H9 (cell line): ENCODE measurements at regions not wholly inside any gene's neighbourhood (a gene's known extent, or its start where the extent isn't known, plus 50 kb on each side); places are given as distances from the start of the nearest gene placed in this dataset.

ENCODE experiments used
- DNase-seq: peaks from one replicate; pipeline ENCODE4 v3.0.0-alpha.2; 2017
- H2AFZ ChIP-seq: one replicate; pipeline ENCODE4 v1.6.1; 2013; ENCODE audit warnings: mild to moderate bottlenecking, low read length, control low read depth, moderate library complexity
- H2AK5ac ChIP-seq: 2 replicates; pipeline ENCODE4 v1.6.1; 2013; ENCODE audit warnings: low read length, control low read depth, mixed read lengths; ENCODE audit not compliant: insufficient read length
- H2BK120ac ChIP-seq: one replicate; pipeline ENCODE4 v1.6.1; 2013; ENCODE audit warnings: low read depth, mild to moderate bottlenecking, low read length, control low read depth, inconsistent platforms; ENCODE audit not compliant: poor library complexity, severe bottlenecking
- H2BK12ac ChIP-seq: 2 replicates; pipeline ENCODE4 v1.6.1; 2013; ENCODE audit warnings: low read length, control low read depth, mixed read lengths, low read depth; ENCODE audit not compliant: insufficient read length
- H2BK15ac ChIP-seq: 2 replicates; pipeline ENCODE4 v1.6.1; 2013; ENCODE audit warnings: low read depth, low read length, control low read depth
- H2BK20ac ChIP-seq: one replicate; pipeline ENCODE4 v1.6.1; 2013; ENCODE audit warnings: low read depth, mild to moderate bottlenecking, low read length, control low read depth, inconsistent platforms; ENCODE audit not compliant: poor library complexity, severe bottlenecking
- H2BK5ac ChIP-seq: 2 replicates; pipeline ENCODE4 v1.6.1; 2013; ENCODE audit warnings: low read length, control low read depth, mixed read lengths; ENCODE audit not compliant: insufficient read length
- H3K14ac ChIP-seq: 2 replicates; pipeline ENCODE4 v1.6.1; 2013; ENCODE audit warnings: low read length, control low read depth; ENCODE audit not compliant: insufficient read depth
- H3K18ac ChIP-seq: 2 replicates; pipeline ENCODE4 v1.6.1; 2013; ENCODE audit warnings: low read depth, mild to moderate bottlenecking, mixed read lengths, low read length, control low read depth; ENCODE audit not compliant: insufficient read length
- H3K23ac ChIP-seq: 2 replicates; pipeline ENCODE4 v1.6.1; 2013; ENCODE audit warnings: low read length, control low read depth, mixed read lengths, low read depth; ENCODE audit not compliant: insufficient read length
- H3K23me2 ChIP-seq: 2 replicates; pipeline ENCODE4 v1.6.1; 2013; ENCODE audit warnings: low read depth, mild to moderate bottlenecking, mixed read lengths, low read length, control low read depth; ENCODE audit not compliant: insufficient read length, poor library complexity, severe bottlenecking
- H3K27ac ChIP-seq: 2 replicates; pipeline ENCODE4 v1.5.1; 2013; ENCODE audit warnings: low read length, control low read depth, mixed read lengths, low read depth; ENCODE audit not compliant: insufficient read length
- H3K27me3 ChIP-seq: 2 replicates; pipeline ENCODE4 v1.6.1; 2013; ENCODE audit warnings: low read length, control low read depth, inconsistent platforms; ENCODE audit not compliant: insufficient read depth
- H3K4ac ChIP-seq: 2 replicates; pipeline ENCODE4 v1.6.1; 2013; ENCODE audit warnings: low read depth, mild to moderate bottlenecking, control low read depth, inconsistent platforms, low read length, moderate library complexity
- H3K4me1 ChIP-seq: 2 replicates; pipeline ENCODE4 v1.6.1; 2013; ENCODE audit warnings: low read length, control low read depth, inconsistent platforms; ENCODE audit not compliant: insufficient read depth
- H3K4me2 ChIP-seq: 2 replicates; pipeline ENCODE4 v1.6.1; 2013; ENCODE audit warnings: low read length, control low read depth, mixed read lengths; ENCODE audit not compliant: insufficient read length, insufficient read depth
- H3K56ac ChIP-seq: 2 replicates; pipeline ENCODE4 v1.6.1; 2013; ENCODE audit warnings: low read depth, mild to moderate bottlenecking, mixed read lengths, low read length, control low read depth; ENCODE audit not compliant: insufficient read length
- H3K79me1 ChIP-seq: 2 replicates; pipeline ENCODE4 v1.6.1; 2013; ENCODE audit warnings: low read depth, mild to moderate bottlenecking, moderate library complexity, low read length, control low read depth, inconsistent platforms; ENCODE audit not compliant: insufficient read depth, poor library complexity, severe bottlenecking
- H3K79me2 ChIP-seq: 2 replicates; pipeline ENCODE4 v1.6.1; 2013; ENCODE audit warnings: low read length, control low read depth, inconsistent platforms; ENCODE audit not compliant: insufficient read depth
- H3K9ac ChIP-seq: 2 replicates; pipeline ENCODE4 v1.6.1; 2013; ENCODE audit warnings: low read length, control low read depth, mixed read lengths; ENCODE audit not compliant: insufficient read length; ENCODE audit errors: extremely low read depth
- H3K9me3 ChIP-seq: one replicate; pipeline ENCODE4 v1.6.1; 2013; ENCODE audit warnings: low read depth, low read length, inconsistent platforms; ENCODE audit not compliant: control insufficient read depth
- H3T11ph ChIP-seq: one replicate; pipeline ENCODE4 v1.6.1; 2013; ENCODE audit warnings: mild to moderate bottlenecking, low read length, control low read depth, inconsistent platforms
- H4K20me1 ChIP-seq: one replicate; pipeline ENCODE4 v1.6.1; 2013; ENCODE audit not compliant: control insufficient read depth, insufficient read length, insufficient read depth
- H4K5ac ChIP-seq: 2 replicates; pipeline ENCODE4 v1.6.1; 2013; ENCODE audit warnings: low read depth, mild to moderate bottlenecking, mixed read lengths, low read length, control low read depth; ENCODE audit not compliant: insufficient read length
- H4K8ac ChIP-seq: replicated peaks from 2 replicates; pipeline ENCODE4 v1.6.1; 2013; ENCODE audit warnings: low read length, control low read depth, mixed read lengths, low read depth; ENCODE audit not compliant: insufficient read length
- H4K91ac ChIP-seq: 2 replicates; pipeline ENCODE4 v1.6.1; 2013; ENCODE audit warnings: low read depth, mild to moderate bottlenecking, moderate library complexity, mixed read lengths, low read length, control low read depth; ENCODE audit not compliant: insufficient read length
- H3K27ac Mint-ChIP-seq, 3 experiments: 2 replicates in 2 of 3; 3 replicates in 1 of 3; pipeline ENCODE4 v1.8.0; 2020 to 2021; ENCODE audit warnings: mixed read lengths in 3 of 3, mild to moderate bottlenecking in 1 of 3, moderate library complexity in 1 of 3
- H3K27me3 Mint-ChIP-seq: 2 replicates; pipeline ENCODE4 v1.8.0; 2021; ENCODE audit warnings: low read depth, mild to moderate bottlenecking, moderate library complexity, mixed read lengths
- H3K36me3 Mint-ChIP-seq, 3 experiments: 2 replicates in 2 of 3; 3 replicates in 1 of 3; pipeline ENCODE4 v1.8.0; 2020 to 2021; ENCODE audit warnings: low read depth in 3 of 3, mixed read lengths in 3 of 3; ENCODE audit not compliant: insufficient read depth in 1 of 3
- H3K4me1 Mint-ChIP-seq, 2 experiments: 2 replicates each; pipeline ENCODE4 v1.8.0; 2020; ENCODE audit warnings: mixed read lengths in 2 of 2
- H3K4me3 Mint-ChIP-seq, 2 experiments: 2 replicates in 1 of 2; 3 replicates in 1 of 2; pipeline ENCODE4 v1.8.0; 2020 to 2021; ENCODE audit warnings: mild to moderate bottlenecking in 2 of 2, mixed read lengths in 2 of 2, moderate library complexity in 1 of 2
- H3K9me3 Mint-ChIP-seq, 2 experiments: 2 replicates in 1 of 2; 3 replicates in 1 of 2; pipeline ENCODE4 v1.8.0; 2020; ENCODE audit warnings: mild to moderate bottlenecking in 2 of 2, mixed read lengths in 2 of 2, moderate library complexity in 1 of 2
- WGBS: extraction: QIAGEN DNeasy Blood & Tissue Kit; methylation state at CpG from one replicate; pipeline ENCODE4 v1.1.7; 2013; ENCODE audit warnings: missing lambda C conversion rate, low lambda C conversion rate, mixed read lengths; ENCODE audit not compliant: insufficient read length; ENCODE audit errors: extremely low coverage; 5-methylcytosine and 5-hydroxymethylcytosine counted together
- TF ChIP-seq, protein P1 (sequence below): fragments of 200-600 bp; sonication (generic); conservative IDR thresholded peaks from 3 replicates; pipeline ENCODE4 v1.8.0; 2021; ENCODE audit warnings: antibody characterized with exemption, mild to moderate bottlenecking

- Histone ChIP-seq H4K91ac (no peak overlapping the region), H2BK120ac (no peak overlapping the region), H4K20me1 (no peaks in the 10 kb centered on the region), H3K9me3 (no peaks in the 10 kb centered on the region), H3K9ac (no peak overlapping the region), H3K27me3 (no peaks in the 10 kb centered on the region; the same call in 1 of the 2 replicates), H2BK12ac (no peak overlapping the region), H2BK15ac (no peak overlapping the region), H2AFZ (no peak overlapping the region), H3K4me1 (peaks cover 3% of the 10 kb centered on the region; the same call in 1 of the 2 replicates), H2AK5ac (no peak overlapping the region), H3K27ac (no peak overlapping the region), H4K8ac (no peak overlapping the region), H4K5ac (no peak overlapping the region), H3K14ac (no peak overlapping the region), H3K56ac (no peak overlapping the region), H2BK20ac (no peak overlapping the region), H3K18ac (no peak overlapping the region), H3K23me2 (no peaks in the 10 kb centered on the region), H3K4ac (no peak overlapping the region), H2BK5ac (no peak overlapping the region), H3K4me2 (no peak overlapping the region), H3T11ph (no peak overlapping the region), H3K79me1 (no peaks in the 10 kb centered on the region), H3K79me2 (no peaks in the 10 kb centered on the region), H3K23ac (no peak overlapping the region)
- WGBS, result no CpG with 5 or more reads among the region's 8 CpGs
- Mint-ChIP-seq H3K9me3 (no peaks in the 10 kb centered on the region; a peak in 1 of 5 replicates), H3K27me3 (peaks cover 93% of the 10 kb centered on the region), H3K4me1 (peaks cover 26 to 35% of the 10 kb centered on the region in 2 experiments), H3K36me3 (no peaks in the 10 kb centered on the region; a peak in 1 of 7 replicates), H3K4me3 (no peak overlapping the region; a peak in 1 of 5 replicates), H3K27ac (no peak overlapping the region)
- TF ChIP-seq, protein P1, sequence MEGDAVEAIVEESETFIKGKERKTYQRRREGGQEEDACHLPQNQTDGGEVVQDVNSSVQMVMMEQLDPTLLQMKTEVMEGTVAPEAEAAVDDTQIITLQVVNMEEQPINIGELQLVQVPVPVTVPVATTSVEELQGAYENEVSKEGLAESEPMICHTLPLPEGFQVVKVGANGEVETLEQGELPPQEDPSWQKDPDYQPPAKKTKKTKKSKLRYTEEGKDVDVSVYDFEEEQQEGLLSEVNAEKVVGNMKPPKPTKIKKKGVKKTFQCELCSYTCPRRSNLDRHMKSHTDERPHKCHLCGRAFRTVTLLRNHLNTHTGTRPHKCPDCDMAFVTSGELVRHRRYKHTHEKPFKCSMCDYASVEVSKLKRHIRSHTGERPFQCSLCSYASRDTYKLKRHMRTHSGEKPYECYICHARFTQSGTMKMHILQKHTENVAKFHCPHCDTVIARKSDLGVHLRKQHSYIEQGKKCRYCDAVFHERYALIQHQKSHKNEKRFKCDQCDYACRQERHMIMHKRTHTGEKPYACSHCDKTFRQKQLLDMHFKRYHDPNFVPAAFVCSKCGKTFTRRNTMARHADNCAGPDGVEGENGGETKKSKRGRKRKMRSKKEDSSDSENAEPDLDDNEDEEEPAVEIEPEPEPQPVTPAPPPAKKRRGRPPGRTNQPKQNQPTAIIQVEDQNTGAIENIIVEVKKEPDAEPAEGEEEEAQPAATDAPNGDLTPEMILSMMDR, result no peak
- DNase-seq, result no peak
These were observed 77.9 kb upstream of the FZD10 start for GRCh38 chr12:130084359-130084758.
